Caco-2 (cell line): ENCODE measurements at regions not wholly inside any gene's neighbourhood (a gene's known extent, or its start where the extent isn't known, plus 50 kb on each side); places are given as distances from the start of the nearest gene placed in this dataset.

Experiments
- BruUV-seq: library from RNA; stranded (reverse); fragments of 400-500 nt; replicated peaks from 2 replicates; lab custom pipeline; 2021; lab: Mats Ljungman, UMichigan
- CTCF ChIA-PET: fragments of 300-600 bp; sonication (Branson Sonifier 250); formaldehyde crosslinking; loops from one replicate; lab custom pipeline; 2022; ENCODE audit warnings: antibody characterized with exemption; lab: Charles Lee
- POLR2A ChIA-PET: fragments of 300-600 bp; sonication (Branson Sonifier 250); formaldehyde crosslinking; loops from one replicate; lab custom pipeline; 2022; ENCODE audit warnings: antibody characterized with exemption; lab: Charles Lee
- DNase-seq, 2 experiments: peaks; one replicate each; pipeline versions ENCODE4 v3.0.0 to v3.0.0-alpha.2; 2020 to 2022
- H3K27me3 ChIP-seq: replicated peaks from 2 replicates; pipeline ENCODE4 v1.6.0; 2011; ENCODE audit warnings: low read length; ENCODE audit not compliant: control insufficient read depth, insufficient read depth
- H3K36me3 ChIP-seq: 2 replicates; pipeline ENCODE4 v1.5.1; 2011; ENCODE audit warnings: low read length; ENCODE audit not compliant: control insufficient read depth, insufficient read depth
- H3K4me1 ChIP-seq: fragments of 250-450 bp; sonication (Bioruptor Pico); 2 replicates; pipeline ENCODE4 v1.5.1; 2020; ENCODE audit warnings: mild to moderate bottlenecking
- H3K4me3 ChIP-seq: 2 replicates; pipeline ENCODE4 v1.5.1; 2011; ENCODE audit warnings: low read depth, mild to moderate bottlenecking, control low read depth, low read length
- H3K9me3 ChIP-seq: fragments of 250-450 bp; sonication (Bioruptor Pico); 2 replicates; pipeline ENCODE4 v1.5.1; 2020; ENCODE audit warnings: mild to moderate bottlenecking, moderate library complexity
- H3K27ac Mint-ChIP-seq: one replicate; pipeline ENCODE4 v1.8.0; 2022; ENCODE audit warnings: mixed read lengths; ENCODE audit not compliant: unreplicated experiment
- H3K27me3 Mint-ChIP-seq: one replicate; pipeline ENCODE4 v1.8.0; 2022; ENCODE audit warnings: mixed read lengths; ENCODE audit not compliant: insufficient read depth, unreplicated experiment
- H3K36me3 Mint-ChIP-seq: one replicate; pipeline ENCODE4 v1.8.0; 2022; ENCODE audit warnings: mild to moderate bottlenecking, mixed read lengths; ENCODE audit not compliant: insufficient read depth, unreplicated experiment
- H3K4me1 Mint-ChIP-seq: one replicate; pipeline ENCODE4 v1.8.0; 2022; ENCODE audit warnings: low read depth, mixed read lengths; ENCODE audit not compliant: unreplicated experiment
- H3K4me3 Mint-ChIP-seq: one replicate; pipeline ENCODE4 v1.8.0; 2022; ENCODE audit warnings: mild to moderate bottlenecking, moderate library complexity, mixed read lengths; ENCODE audit not compliant: unreplicated experiment
- H3K9me3 Mint-ChIP-seq: one replicate; pipeline ENCODE4 v1.8.0; 2022; ENCODE audit warnings: mixed read lengths; ENCODE audit not compliant: unreplicated experiment
- intact Hi-C: fragments of 100-400 bp; cut with micrococcal nuclease; formaldehyde crosslinking; loops from one replicate; pipeline ENCODE4 v1.10.0; 2022; ENCODE audit not compliant: unreplicated experiment
- TF ChIP-seq, protein P1 (sequence below), 2 experiments: fragments of 200-600 bp in 1 of 2; IDR thresholded peaks; 1 replicate in 1 of 2; 2 replicates in 1 of 2; pipeline versions ENCODE4 v1.5.1 to v1.8.0; 2011 to 2022; ENCODE audit warnings: antibody characterized with exemption in 1 of 2, control low read depth in 1 of 2, inconsistent platforms in 1 of 2, low read depth in 1 of 2, low read length in 1 of 2, mild to moderate bottlenecking in 1 of 2, moderate library complexity in 1 of 2; ENCODE audit not compliant: insufficient read depth in 1 of 2, severe bottlenecking in 1 of 2, unreplicated experiment in 1 of 2

DNA sequence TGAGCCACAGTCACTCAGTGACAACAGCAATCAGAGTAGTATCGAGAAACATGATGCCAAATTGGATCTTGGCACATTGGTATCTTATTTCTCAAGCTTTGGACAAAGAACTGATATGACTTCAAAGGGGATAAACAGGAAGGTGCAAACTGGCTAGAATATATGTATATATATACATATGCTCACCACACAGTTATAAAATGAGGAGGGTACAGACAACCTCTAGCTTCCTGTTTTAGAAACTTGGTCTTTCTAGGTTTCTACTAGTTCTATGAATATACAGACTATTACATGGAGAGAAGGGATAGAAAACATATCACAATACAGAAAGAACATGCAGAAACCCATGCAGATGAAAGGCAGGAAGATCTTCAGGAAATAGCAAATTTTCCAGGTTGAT, 292.1 kb upstream of the SNX7 start:
- DNase-seq: no peak
- CTCF ChIA-PET: no interaction called here
- H3K9me3 ChIP-seq: no peaks in the 10 kb centered on the region
- no peaks in the 10 kb centered on the region for H3K27me3 Mint-ChIP-seq
- H3K4me1 ChIP-seq: no peaks in the 10 kb centered on the region
- H3K36me3 ChIP-seq: no peaks in the 10 kb centered on the region
- no peaks in the 10 kb centered on the region for H3K4me1 Mint-ChIP-seq
- H3K36me3 Mint-ChIP-seq: peaks cover 6% of the 10 kb centered on the region
- no peak overlapping the region for H3K4me3 ChIP-seq
- H3K27ac Mint-ChIP-seq: no peak overlapping the region
- POLR2A ChIA-PET: no interaction called here
- BruUV-seq: no TSS peak
- H3K9me3 Mint-ChIP-seq: no peaks in the 10 kb centered on the region
- H3K27me3 ChIP-seq: no peaks in the 10 kb centered on the region
- no peak overlapping the region for H3K4me3 Mint-ChIP-seq
- intact Hi-C loops: no loop called here
- TF ChIP-seq, protein P1, sequence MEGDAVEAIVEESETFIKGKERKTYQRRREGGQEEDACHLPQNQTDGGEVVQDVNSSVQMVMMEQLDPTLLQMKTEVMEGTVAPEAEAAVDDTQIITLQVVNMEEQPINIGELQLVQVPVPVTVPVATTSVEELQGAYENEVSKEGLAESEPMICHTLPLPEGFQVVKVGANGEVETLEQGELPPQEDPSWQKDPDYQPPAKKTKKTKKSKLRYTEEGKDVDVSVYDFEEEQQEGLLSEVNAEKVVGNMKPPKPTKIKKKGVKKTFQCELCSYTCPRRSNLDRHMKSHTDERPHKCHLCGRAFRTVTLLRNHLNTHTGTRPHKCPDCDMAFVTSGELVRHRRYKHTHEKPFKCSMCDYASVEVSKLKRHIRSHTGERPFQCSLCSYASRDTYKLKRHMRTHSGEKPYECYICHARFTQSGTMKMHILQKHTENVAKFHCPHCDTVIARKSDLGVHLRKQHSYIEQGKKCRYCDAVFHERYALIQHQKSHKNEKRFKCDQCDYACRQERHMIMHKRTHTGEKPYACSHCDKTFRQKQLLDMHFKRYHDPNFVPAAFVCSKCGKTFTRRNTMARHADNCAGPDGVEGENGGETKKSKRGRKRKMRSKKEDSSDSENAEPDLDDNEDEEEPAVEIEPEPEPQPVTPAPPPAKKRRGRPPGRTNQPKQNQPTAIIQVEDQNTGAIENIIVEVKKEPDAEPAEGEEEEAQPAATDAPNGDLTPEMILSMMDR (IDR thresholded peaks at IDR 0.05; ENCODE audit: insufficient read depth in 1 of 2, low read depth in 1 of 2, low read length in 1 of 2, severe bottlenecking in 1 of 2, unreplicated experiment in 1 of 2): no peak

DNA sequence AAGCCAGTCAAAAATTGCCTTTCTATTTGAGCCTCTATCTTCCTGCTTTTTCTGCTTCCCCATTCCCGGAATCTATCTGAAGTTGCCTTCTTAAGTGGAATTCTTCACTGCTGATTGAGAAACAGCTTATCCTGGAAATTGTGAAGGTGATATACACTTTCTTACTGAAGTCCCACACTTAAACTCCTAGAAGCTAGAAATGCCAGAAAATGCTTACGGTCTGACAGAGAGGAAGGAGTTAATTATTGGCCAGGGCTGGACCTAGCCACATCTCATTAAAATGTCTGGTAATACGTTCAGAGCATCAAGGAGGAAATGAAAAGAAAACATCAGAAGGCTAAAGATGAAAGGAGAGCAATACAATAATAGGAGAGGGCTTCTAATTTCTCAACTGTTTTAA, 292.5 kb upstream of the SNX7 start:
- H3K4me1 Mint-ChIP-seq: no peaks in the 10 kb centered on the region
- CTCF ChIA-PET: no interaction called here
- H3K27me3 ChIP-seq: no peaks in the 10 kb centered on the region
- TF ChIP-seq, protein P1 (IDR thresholded peaks at IDR 0.05; ENCODE audit: insufficient read depth in 1 of 2, low read depth in 1 of 2, low read length in 1 of 2, severe bottlenecking in 1 of 2, unreplicated experiment in 1 of 2): no peak
- H3K9me3 ChIP-seq: no peaks in the 10 kb centered on the region
- H3K4me3 Mint-ChIP-seq: no peak overlapping the region
- no peak for DNase-seq
- POLR2A ChIA-PET: no interaction called here
- no TSS peak for BruUV-seq
- H3K4me1 ChIP-seq: no peaks in the 10 kb centered on the region
- H3K27me3 Mint-ChIP-seq: no peaks in the 10 kb centered on the region
- no peak overlapping the region for H3K27ac Mint-ChIP-seq
- intact Hi-C loops: no loop called here
- no peaks in the 10 kb centered on the region for H3K36me3 ChIP-seq
- no peak overlapping the region for H3K4me3 ChIP-seq
- peaks cover 6% of the 10 kb centered on the region for H3K36me3 Mint-ChIP-seq
- no peaks in the 10 kb centered on the region for H3K9me3 Mint-ChIP-seq

DNA sequence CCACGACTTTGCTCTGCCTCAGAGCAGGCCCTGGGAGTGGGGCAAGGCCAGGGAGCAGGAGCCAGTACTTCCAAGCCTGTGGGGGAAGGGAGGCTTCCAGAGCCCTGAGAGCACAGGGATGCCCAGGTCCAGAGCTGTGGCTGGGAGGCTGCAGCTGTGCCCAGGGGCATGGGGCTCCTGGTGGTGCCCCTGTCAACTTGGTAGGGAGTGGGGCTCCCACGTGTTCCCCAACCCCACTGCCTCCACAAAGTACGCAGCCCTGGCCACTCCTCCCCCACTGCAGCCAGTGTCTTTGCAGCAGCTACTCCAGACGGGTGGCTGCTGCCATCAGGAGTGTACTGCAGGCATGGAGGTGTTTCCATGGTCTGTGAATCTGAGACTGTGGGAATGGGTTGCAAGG, 294.1 kb upstream of the SNX7 start:
- BruUV-seq: no TSS peak
- Histone ChIP-seq H3K4me3 (no peak overlapping the region), H3K36me3 (no peaks in the 10 kb centered on the region), H3K9me3 (no peaks in the 10 kb centered on the region), H3K4me1 (no peaks in the 10 kb centered on the region), H3K27me3 (no peaks in the 10 kb centered on the region)
- H3K9me3 Mint-ChIP-seq: no peaks in the 10 kb centered on the region
- POLR2A ChIA-PET: no interaction called here
- DNase-seq: no peak
- intact Hi-C loops: no loop called here
- H3K27me3 Mint-ChIP-seq: no peaks in the 10 kb centered on the region
- no peaks in the 10 kb centered on the region for H3K4me1 Mint-ChIP-seq
- TF ChIP-seq, protein P1 (IDR thresholded peaks at IDR 0.05; ENCODE audit: insufficient read depth in 1 of 2, low read depth in 1 of 2, low read length in 1 of 2, severe bottlenecking in 1 of 2, unreplicated experiment in 1 of 2): no peak
- no peak overlapping the region for H3K4me3 Mint-ChIP-seq
- H3K27ac Mint-ChIP-seq: no peak overlapping the region
- CTCF ChIA-PET: no interaction called here
- peaks cover 6% of the 10 kb centered on the region for H3K36me3 Mint-ChIP-seq
